T-helper 2 cell treated with Interferon-gamma antibody and Interleukin-4, amounts not matched to agents 100 ng/mL and 5 ng/mL, for 36 hours (primary cell): ENCODE measurements at regions not wholly inside any gene's neighbourhood (a gene's known extent, or its start where the extent isn't known, plus 50 kb on each side); places are given as distances from the start of the nearest gene placed in this dataset.

ENCODE experiments used
- intact Hi-C: fragments of 100-400 bp; cut with micrococcal nuclease; formaldehyde crosslinking; loops from one replicate; pipeline ENCODE4 v1.15.1; 2023

GRCh38 chr9:87118594-87118993 is 171.3 kb upstream of the GAS1 start:
- intact Hi-C loops = no loop called here

GRCh38 chr9:87119328-87119881 is 172.1 kb upstream of the GAS1 start:
- intact Hi-C loops = no loop called here

- intact Hi-C loops = no loop called here
Measured at GRCh38 chr9:87120610-87121009, 173.3 kb upstream of the GAS1 start.

DNA sequence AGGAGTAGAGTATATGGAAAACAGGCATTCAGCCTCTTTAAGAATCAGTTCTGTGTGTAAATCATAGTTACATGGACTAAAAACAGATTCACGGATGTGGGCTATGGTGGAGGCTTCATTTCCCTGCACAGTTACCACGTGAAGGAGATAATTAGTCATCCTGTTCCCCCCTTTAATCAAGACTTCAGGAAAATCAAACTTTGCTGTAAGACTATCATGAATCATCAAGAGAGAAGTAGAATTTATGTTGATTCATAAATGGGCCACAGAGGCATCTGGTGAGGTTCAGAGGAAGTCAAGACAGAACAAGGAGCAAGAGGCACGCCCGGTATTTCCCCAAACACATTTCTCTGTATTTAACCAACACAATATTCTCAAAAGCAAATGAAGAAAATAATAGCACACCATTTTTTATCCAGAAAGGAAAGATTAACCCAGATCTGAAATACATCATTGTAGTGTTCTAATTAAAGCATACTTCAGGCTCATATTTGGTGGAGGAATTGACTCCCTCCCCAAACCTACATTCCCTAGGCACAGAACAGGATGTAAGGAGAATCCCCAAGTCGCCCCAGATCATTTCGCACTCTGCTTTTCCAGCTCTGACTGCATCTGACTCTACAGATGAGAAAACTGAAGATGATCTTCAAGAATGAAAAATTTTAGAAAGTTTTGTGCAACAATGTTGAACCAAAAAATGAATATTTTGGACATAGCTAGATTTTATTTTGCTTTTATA is 175.8 kb upstream of the GAS1 start:
- intact Hi-C loops = no loop called here

DNA sequence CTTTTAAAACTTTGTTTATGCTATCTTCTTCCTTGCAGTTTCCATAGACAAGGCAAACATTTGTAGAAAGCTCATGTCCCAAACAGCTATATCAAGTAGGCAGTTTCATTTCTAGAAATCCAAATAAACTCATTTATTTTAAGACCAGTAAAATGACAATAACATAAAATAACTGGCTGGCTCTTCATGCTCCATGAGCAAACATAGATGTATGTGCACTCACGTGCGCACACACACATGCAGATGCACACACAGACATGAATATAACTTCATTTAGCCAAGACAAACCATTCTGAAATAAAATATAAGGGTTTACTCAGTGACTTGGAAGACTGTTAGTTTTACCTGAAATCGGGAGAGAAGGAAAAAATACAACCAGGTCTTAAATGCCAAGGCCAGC is 176.5 kb upstream of the GAS1 start:
- intact Hi-C loops = no loop called here

GRCh38 chr9:87125819-87126218 is 178.5 kb upstream of the GAS1 start:
- intact Hi-C loops = no loop called here

- intact Hi-C loops = no loop called here
Measured at GRCh38 chr9:87127543-87127942, 180.2 kb upstream of the GAS1 start.

- intact Hi-C loops = no loop called here
Measured at GRCh38 chr9:87127978-87128614, 180.8 kb upstream of the GAS1 start.

DNA sequence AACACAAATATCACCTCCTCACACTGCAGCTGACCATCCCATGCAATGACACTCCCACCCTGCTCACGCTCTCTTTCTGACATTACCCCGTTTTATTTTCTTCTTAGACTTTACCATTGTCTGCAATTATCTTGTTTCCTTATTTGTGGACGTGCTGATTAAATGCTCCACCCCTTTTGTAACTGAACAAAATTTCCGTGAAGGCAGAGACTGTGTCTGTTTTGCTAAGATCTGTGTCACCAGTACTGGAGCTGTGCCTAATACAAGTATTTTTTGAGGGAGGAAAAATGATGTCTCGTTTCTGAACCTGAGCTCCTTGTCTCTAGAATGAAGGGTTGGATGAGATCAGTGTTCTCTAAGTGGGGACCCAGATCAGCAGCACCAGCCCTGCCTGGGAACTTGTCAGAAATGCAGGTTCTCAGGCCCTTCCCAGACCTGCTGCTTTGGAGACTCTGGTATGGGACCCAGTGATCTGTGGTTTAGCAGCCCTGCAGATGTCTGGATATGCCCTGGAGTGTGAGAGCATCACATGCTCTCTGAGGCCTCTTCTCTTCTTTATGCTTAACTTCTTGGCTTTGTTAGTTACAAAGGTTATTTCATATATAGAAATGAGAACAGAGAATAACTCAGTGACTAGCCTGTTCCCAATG is 181.7 kb upstream of the GAS1 start:
- intact Hi-C loops = no loop called here

DNA sequence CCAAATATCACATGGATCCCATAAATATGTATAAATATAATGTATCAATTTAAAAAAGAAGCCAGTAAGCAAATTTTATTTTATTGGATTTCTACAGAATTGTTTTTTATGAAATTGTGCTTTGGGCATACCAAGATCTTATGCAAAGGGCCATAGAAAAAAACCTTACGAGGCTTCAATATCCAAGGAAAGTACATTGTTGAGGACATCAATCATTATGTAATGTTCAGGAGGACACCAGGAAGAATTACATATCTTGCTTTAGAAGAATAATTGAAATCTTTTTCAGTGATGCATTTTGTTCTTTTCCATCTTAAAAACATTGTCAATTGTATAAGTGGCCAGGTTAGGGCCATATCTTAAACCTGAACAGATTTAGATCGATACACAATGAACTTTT is 187.8 kb upstream of the GAS1 start:
- intact Hi-C loops = no loop called here

DNA sequence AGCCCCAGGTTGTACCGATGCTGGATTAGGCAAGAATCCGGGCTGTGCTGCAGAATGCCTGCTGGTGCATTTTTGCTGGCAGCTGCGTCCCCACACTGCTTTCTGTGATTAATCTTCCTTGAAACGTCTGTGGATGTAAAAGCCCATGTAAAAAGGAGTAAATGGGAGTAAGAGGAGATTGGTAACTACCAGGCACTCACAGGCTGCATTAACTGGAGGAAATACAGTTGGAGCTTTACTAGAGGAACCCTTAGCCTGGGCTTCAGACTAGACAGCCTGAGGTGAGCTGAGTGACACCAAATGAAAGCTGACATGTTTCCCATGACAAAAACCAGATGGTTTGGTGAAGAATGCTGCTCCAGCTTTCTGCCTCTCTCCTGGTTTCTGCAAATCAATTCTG is 190.4 kb upstream of the GAS1 start:
- intact Hi-C loops = no loop called here

DNA sequence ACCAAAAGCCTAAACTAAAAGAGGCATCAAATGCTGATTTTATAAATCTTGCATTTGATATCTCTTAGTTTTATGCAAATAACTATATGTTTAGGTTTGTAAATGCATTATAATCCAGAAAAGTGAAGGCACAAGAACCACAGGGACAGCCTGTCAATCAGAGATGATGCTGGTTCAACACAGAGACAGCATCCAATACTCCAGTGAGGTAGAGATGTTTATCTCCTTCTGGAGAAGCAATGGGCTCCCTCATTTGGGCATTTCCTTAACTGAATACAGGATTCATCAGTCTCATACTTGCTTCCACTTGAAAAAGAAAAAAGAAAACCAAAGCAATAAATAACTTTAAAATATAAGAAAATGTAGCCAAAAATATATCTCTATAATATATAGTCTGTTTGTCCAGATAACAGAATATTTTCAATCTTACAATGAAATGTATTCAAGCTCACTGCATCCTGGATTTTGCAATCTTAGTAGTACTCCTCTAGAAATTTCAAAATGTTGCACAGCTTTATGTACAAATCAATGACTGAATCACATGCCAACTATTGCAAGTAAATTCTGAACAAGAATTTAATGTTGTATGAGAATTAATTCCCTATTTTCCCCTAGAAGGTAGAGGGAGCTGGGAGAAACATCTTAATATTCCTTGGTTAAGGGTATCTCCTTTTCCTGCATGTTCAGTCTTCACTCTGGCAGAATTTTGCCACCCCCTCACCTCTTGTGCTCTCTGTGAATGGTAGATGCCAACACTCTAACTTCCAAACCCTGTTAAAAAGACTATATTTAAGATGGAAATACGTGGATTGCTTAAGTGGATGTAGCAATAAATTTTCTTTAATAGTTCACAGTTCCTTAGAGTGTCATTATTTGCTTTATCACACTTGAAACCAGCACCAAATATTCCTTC is 191.1 kb upstream of the GAS1 start:
- intact Hi-C loops = no loop called here

DNA sequence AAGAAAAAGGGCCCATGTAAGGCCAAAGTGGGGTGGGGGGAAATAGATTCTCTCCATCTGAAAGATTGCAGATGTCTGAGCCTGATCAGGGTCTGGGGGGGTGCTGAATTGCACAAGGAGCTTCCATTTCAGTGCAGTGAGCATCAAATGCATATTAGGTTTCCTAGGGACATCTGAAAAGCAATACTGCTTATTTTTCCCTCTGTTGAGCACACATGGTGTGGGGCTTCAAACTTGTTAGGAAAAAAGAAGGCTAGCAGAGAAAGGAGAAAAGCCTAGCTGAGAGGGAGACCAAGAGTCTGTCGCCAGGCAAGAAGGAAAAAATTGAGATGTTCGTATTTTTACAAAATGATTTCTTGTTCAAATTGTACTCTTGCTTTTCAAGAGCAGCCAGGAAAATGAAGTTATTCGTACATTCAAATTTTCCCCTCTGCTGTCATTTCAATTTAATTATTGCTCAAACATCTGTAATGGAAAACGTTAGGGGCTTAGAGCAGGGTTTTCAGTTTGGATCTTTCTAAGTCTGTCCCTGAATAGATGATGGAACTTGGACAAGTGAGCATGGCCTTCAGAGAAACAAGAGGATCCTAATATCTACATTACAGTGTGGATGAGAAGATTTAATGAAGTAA is 191.9 kb upstream of the GAS1 start:
- intact Hi-C loops = no loop called here

- intact Hi-C loops = no loop called here
Measured at GRCh38 chr9:87140142-87140541, 192.8 kb upstream of the GAS1 start.

- intact Hi-C loops = no loop called here
Measured at GRCh38 chr9:87140605-87141109, 193.4 kb upstream of the GAS1 start.

DNA sequence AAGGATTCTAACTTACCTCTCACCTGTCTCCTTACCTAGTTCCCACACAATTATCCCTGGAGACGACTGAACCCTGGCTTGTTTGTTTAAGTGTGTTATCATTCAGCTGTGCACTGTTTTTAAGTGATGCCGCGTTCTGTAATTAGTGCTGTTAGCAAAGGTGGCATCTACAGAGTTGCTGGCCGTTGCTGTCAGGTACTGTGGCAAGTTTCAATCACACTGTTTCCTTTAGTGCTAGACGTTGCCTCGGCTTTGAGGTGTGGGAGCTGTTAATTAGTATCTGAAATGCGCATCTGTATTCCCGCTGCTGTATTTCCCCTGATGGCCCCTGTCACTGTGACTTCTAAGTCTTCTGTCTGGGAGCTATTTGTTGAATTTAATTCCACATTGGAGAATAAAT is 193.8 kb upstream of the GAS1 start:
- intact Hi-C loops = no loop called here

- intact Hi-C loops = no loop called here
Measured at GRCh38 chr9:87146933-87147332, 199.6 kb upstream of the GAS1 start.

GRCh38 chr9:87147839-87148238 is 200.5 kb upstream of the GAS1 start:
- intact Hi-C loops = no loop called here

DNA sequence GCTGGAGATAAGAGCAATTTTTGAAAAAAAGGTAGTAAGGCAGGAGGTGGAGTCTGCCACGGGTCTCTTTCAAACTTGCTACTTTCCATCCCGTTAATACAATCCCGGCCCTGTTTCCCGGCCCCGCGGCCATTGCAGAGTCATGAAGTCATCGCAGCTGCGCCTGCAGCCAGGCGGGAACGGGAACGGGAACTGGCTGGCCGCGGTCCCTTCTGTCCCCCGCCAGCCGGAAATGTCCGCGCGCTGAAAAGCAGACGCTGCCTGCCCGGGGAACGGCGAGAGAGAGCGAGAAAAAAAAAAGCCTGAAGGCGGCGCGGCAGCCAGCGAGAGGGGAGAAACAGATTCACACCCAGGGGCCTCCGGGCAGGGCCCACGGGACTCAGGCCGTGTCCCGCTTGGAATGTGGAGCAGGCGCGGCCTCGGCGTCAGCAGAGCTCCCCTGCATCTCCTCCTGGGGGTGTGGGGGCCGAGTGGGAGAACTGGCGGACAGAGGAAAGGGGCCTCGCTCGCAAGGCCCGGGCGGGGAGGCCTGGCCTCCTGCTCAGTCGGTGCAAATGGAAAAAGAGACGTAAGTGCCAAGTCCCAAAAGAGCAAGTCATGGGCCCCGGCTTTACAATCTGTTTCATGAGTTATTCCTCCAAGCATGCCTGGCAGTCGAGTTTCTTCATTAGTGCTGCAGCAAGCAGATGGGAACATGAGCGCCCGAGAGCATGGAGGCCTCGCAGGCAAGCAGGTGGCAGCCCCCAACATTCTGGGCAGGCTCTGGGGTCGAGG is 201.2 kb upstream of the GAS1 start:
- intact Hi-C loops = no loop called here

DNA sequence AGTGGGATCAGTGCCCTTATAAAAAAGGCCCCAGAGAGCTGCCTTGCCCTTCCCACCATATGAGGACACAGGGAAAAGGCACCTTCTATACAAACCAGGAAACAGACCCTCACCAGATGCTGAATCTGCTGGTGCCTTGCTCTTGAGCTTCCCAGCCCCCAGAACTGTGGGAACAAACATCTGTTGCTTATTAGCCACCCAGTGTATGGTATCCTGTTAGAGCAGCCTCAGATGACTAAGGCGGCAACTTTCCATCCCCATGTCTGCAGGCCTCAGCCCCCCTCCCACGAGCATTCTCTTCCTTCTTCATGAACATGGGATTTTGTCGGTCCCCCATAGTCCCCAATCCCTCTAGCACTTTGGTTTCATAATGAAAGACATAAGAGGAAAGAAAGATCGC is 202.5 kb upstream of the GAS1 start:
- intact Hi-C loops = no loop called here
